Smooth muscle cell (in vitro differentiated cells): ENCODE measurements at regions not wholly inside any gene's neighbourhood (a gene's known extent, or its start where the extent isn't known, plus 50 kb on each side); places are given as distances from the start of the nearest gene placed in this dataset.

Source experiments
- DNase-seq: peaks from one replicate; lab custom pipeline; 2025; ENCODE audit not compliant: unreplicated experiment; lab: John Stamatoyannopoulos, UW
- H2AFZ ChIP-seq: fragments of 200-600 bp; sonication (generic); 2 replicates; pipeline ENCODE4 v1.6.0; 2016; ENCODE audit warnings: antibody characterized with exemption, low read depth, mild to moderate bottlenecking
- H3F3A ChIP-seq: fragments of 200-600 bp; sonication (generic); 2 replicates; pipeline ENCODE4 v1.6.0; 2017; ENCODE audit warnings: antibody characterized with exemption, low read depth
- H3K27ac ChIP-seq: fragments of 200-600 bp; sonication (generic); 2 replicates; pipeline ENCODE4 v1.5.1; 2016; ENCODE audit warnings: low read depth, mild to moderate bottlenecking
- H3K27me3 ChIP-seq: fragments of 200-600 bp; sonication (generic); 2 replicates; pipeline ENCODE4 v1.6.1; 2016; ENCODE audit warnings: low read depth, mild to moderate bottlenecking
- H3K36me3 ChIP-seq: fragments of 200-600 bp; sonication (generic); 2 replicates; pipeline ENCODE4 v1.5.1; 2016; ENCODE audit warnings: low read depth
- H3K4me1 ChIP-seq: fragments of 200-600 bp; sonication (generic); 2 replicates; pipeline ENCODE4 v1.5.1; 2016; ENCODE audit warnings: low read depth
- H3K4me2 ChIP-seq: fragments of 200-600 bp; sonication (generic); 2 replicates; pipeline ENCODE4 v1.6.0; 2016; ENCODE audit warnings: mild to moderate bottlenecking
- H3K4me3 ChIP-seq: fragments of 200-600 bp; sonication (generic); 2 replicates; pipeline ENCODE4 v1.5.1; 2016; ENCODE audit warnings: mild to moderate bottlenecking
- H3K79me2 ChIP-seq: fragments of 200-600 bp; sonication (generic); 2 replicates; pipeline ENCODE4 v1.6.0; 2016; ENCODE audit warnings: low read depth, mild to moderate bottlenecking
- H3K9ac ChIP-seq: fragments of 200-600 bp; sonication (generic); 2 replicates; pipeline ENCODE4 v1.6.0; 2016; ENCODE audit warnings: low read depth
- H3K9me3 ChIP-seq: fragments of 200-600 bp; sonication (generic); replicated peaks from 2 replicates; pipeline ENCODE4 v1.5.1; 2016; ENCODE audit warnings: low read depth
- H4K20me1 ChIP-seq: fragments of 200-600 bp; sonication (generic); 2 replicates; pipeline ENCODE4 v1.6.0; 2016; ENCODE audit warnings: low read depth
- CTCF ChIP-seq: fragments of 200-600 bp; sonication (generic); IDR thresholded peaks from 2 replicates; pipeline ENCODE4 v1.5.1; 2017; ENCODE audit warnings: borderline replicate concordance, mild to moderate bottlenecking, antibody characterized with exemption; ENCODE audit not compliant: insufficient read depth, poor library complexity, severe bottlenecking
- WGBS: methylation state at CpG from one replicate; pipeline ENCODE4 v1.1.7; 2016; ENCODE audit warnings: low lambda C conversion rate; 5-methylcytosine and 5-hydroxymethylcytosine counted together

GRCh38 chr6:11330413-11330760, 97.9 kb upstream of the NEDD9 start:
- Histone ChIP-seq H3K27ac (peak overlapping the region; percentile 98), H3K4me2 (peak overlapping the region; percentile 27), H3K4me1 (peaks cover 16% of the 10 kb centered on the region), H3K9me3 (no peaks in the 10 kb centered on the region), H3K36me3 (no peaks in the 10 kb centered on the region), H4K20me1 (no peaks in the 10 kb centered on the region), H3K4me3 (no peak overlapping the region), H3K27me3 (no peaks in the 10 kb centered on the region), H3K79me2 (no peaks in the 10 kb centered on the region), H3K9ac (no peak overlapping the region), H2AFZ (no peak overlapping the region), H3F3A (peaks cover 15% of the 10 kb centered on the region)
- no peak for TF ChIP-seq CTCF
- WGBS, result 26% methylated on average over 3 of the region's 3 CpGs
- no peak for DNase-seq

- no peak overlapping the region for H3K4me3 ChIP-seq
- no peaks in the 10 kb centered on the region for H3K79me2 ChIP-seq
- H3K4me2 ChIP-seq, result peak overlapping the region; percentile 27
- 45% methylated on average over 10 of the region's 10 CpGs for WGBS
- peaks cover 16% of the 10 kb centered on the region for H3K4me1 ChIP-seq
- peak overlapping the region; percentile 98 for H3K27ac ChIP-seq
- no peak for DNase-seq
- peak overlapping the region; percentile 82 for H3K9ac ChIP-seq
- H4K20me1 ChIP-seq, result no peaks in the 10 kb centered on the region
- no peak overlapping the region for H2AFZ ChIP-seq
- no peaks in the 10 kb centered on the region for H3K27me3 ChIP-seq
- peaks cover 15% of the 10 kb centered on the region for H3F3A ChIP-seq
- no peaks in the 10 kb centered on the region for H3K36me3 ChIP-seq
- no peaks in the 10 kb centered on the region for H3K9me3 ChIP-seq
- no peak for TF ChIP-seq CTCF
These were observed 97.4 kb upstream of the NEDD9 start for GRCh38 chr6:11329726-11330412.

- Histone ChIP-seq H3K36me3 (no peaks in the 10 kb centered on the region), H3F3A (peaks cover 15% of the 10 kb centered on the region), H3K9me3 (no peaks in the 10 kb centered on the region), H2AFZ (no peak overlapping the region), H3K27ac (peak overlapping the region; percentile 98), H3K79me2 (no peaks in the 10 kb centered on the region), H3K9ac (peak overlapping the region; percentile 82), H4K20me1 (no peaks in the 10 kb centered on the region), H3K4me3 (no peak overlapping the region), H3K27me3 (no peaks in the 10 kb centered on the region), H3K4me1 (peaks cover 22% of the 10 kb centered on the region), H3K4me2 (peak overlapping the region; percentile 62)
- 15% methylated on average over 7 of the region's 7 CpGs for WGBS
- no peak for TF ChIP-seq CTCF
- DNase-seq, result no peak
These were observed 96.3 kb upstream of the NEDD9 start for GRCh38 chr6:11328613-11329247.

GRCh38 chr6:11327961-11328360, 95.5 kb upstream of the NEDD9 start:
- H3K27me3 ChIP-seq, result no peaks in the 10 kb centered on the region
- H3K4me2 ChIP-seq, result peak overlapping the region; percentile 62
- no peaks in the 10 kb centered on the region for H3K79me2 ChIP-seq
- no peaks in the 10 kb centered on the region for H3K9me3 ChIP-seq
- peak overlapping the region; percentile 98 for H3K27ac ChIP-seq
- H3K4me3 ChIP-seq, result no peak overlapping the region
- peaks cover 15% of the 10 kb centered on the region for H3F3A ChIP-seq
- peaks cover 22% of the 10 kb centered on the region for H3K4me1 ChIP-seq
- no peak for DNase-seq
- WGBS, result 69% methylated on average over 3 of the region's 3 CpGs
- H2AFZ ChIP-seq, result no peak overlapping the region
- H3K9ac ChIP-seq, result peak overlapping the region; percentile 82
- no peaks in the 10 kb centered on the region for H4K20me1 ChIP-seq
- H3K36me3 ChIP-seq, result no peaks in the 10 kb centered on the region
- TF ChIP-seq CTCF, result no peak
